ENCODE measurements at regions not wholly inside any gene's neighbourhood (a gene's known extent, or its start where the extent isn't known, plus 50 kb on each side); places are given as distances from the start of the nearest gene placed in this dataset.

DNA sequence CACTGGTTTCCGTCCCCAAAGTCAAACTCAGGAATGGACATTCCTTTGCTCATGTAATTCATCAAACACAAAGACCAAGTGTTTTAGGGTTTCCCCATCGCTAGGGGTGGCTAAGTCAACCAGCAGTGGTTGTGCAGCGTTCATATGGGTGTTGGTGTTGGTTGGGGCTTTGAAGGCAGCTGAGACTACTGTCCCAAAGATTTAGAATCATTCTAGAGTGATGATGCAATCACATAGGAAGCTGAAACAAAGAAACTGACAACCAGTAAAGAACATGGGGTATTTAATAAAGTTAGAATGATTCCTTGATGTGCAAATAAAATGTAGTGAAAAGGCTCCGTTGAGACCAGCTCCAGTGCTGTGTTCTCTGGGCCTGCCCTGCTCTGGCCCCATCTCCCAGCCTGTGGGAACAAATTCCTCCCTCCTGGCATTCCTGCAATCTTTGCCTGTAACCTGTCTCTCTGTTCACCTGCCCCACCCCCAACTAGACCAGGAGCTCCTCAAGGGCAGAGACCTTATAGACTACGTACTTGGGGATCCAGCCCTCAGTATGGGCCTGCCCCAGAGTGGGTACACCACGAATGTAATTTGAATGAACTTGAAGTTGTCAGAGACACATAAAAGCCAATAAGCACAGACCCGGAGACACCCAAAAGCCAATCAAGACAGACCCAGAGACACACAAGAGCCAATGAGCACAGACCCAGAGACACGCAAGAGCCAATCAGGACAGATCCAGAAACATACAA is 191.7 kb upstream of the TWIST2 start:
- DNase-seq (ENCODE audit: low read depth) = no peak
- TF ChIP-seq, protein P1, sequence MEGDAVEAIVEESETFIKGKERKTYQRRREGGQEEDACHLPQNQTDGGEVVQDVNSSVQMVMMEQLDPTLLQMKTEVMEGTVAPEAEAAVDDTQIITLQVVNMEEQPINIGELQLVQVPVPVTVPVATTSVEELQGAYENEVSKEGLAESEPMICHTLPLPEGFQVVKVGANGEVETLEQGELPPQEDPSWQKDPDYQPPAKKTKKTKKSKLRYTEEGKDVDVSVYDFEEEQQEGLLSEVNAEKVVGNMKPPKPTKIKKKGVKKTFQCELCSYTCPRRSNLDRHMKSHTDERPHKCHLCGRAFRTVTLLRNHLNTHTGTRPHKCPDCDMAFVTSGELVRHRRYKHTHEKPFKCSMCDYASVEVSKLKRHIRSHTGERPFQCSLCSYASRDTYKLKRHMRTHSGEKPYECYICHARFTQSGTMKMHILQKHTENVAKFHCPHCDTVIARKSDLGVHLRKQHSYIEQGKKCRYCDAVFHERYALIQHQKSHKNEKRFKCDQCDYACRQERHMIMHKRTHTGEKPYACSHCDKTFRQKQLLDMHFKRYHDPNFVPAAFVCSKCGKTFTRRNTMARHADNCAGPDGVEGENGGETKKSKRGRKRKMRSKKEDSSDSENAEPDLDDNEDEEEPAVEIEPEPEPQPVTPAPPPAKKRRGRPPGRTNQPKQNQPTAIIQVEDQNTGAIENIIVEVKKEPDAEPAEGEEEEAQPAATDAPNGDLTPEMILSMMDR (conservative IDR thresholded peaks at IDR 0.05; ENCODE audit: control insufficient read depth, insufficient read depth, low read depth, low read length) = no peak
- no peak overlapping the region for H3K4me3 ChIP-seq (ENCODE audit: control insufficient read depth, low read depth, low read length)

DNA sequence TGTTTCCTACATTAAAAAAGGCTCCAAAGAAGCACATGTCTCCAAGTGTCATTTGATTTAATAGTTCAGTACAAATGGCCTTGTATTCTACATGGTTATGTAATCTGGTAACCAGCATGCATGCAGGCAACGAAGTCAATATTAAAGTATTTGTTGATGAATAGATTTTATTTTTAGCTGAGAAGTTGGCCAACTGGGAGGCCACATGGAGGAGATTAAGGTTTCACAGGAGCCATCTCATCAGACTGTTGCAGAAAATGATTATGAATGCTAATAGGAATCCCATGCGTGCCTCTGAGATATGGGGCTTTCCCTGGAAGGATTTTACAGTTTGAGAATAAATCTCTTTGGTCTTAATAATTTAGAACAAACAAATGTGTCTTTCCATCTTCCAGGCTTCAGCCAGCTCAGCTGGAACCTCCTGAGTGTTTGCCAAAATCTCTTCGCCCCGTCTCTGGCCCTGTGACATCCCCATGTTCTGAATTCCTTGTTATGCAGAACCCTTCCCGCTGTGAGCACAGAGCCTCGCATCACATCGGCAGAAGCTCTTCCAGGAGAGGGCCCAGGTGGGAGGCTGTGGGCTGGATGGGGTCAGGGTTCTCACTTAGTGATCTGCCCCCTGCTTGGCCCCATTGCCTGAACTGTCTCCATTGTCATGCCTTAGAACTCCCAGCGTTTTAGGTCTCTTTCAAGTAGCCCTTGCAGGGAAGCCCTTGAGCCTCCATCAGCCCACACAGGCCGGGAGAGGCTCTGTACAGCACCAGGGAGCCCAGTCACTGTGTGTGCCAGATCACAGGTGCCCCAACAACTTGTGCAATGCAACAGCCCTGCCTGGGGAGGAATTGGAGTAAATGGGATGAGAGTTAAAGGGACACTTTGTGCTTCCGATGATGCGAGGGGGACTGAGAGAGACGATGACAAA is 190.5 kb upstream of the TWIST2 start:
- no peak overlapping the region for H3K4me3 ChIP-seq (ENCODE audit: control insufficient read depth, low read depth, low read length)
- peak; percentile 43 for DNase-seq (ENCODE audit: low read depth)
- TF ChIP-seq, protein P1 (conservative IDR thresholded peaks at IDR 0.05; ENCODE audit: control insufficient read depth, insufficient read depth, low read depth, low read length) = no peak

DNA sequence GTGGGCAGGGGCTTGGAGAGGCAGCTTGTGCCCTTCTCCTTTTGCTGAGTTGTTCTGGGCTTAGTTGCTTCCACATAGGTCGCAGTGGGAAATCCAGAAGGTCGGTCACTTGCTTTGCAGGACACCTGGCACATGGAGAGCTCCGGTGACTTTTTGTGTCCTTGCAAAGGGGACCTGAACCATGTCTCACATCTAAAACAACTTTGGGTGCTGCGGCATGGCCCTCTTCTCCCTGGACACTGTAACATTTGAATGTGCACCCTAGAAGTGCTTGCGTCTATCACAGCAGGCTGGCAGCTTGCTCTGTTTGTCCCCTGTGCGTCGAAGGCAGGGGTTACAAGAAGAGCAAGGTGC is 189.9 kb upstream of the TWIST2 start:
- TF ChIP-seq, protein P1 (conservative IDR thresholded peaks at IDR 0.05; ENCODE audit: control insufficient read depth, insufficient read depth, low read depth, low read length) = no peak
- DNase-seq (ENCODE audit: low read depth) = no peak
- no peak overlapping the region for H3K4me3 ChIP-seq (ENCODE audit: control insufficient read depth, low read depth, low read length)

DNA sequence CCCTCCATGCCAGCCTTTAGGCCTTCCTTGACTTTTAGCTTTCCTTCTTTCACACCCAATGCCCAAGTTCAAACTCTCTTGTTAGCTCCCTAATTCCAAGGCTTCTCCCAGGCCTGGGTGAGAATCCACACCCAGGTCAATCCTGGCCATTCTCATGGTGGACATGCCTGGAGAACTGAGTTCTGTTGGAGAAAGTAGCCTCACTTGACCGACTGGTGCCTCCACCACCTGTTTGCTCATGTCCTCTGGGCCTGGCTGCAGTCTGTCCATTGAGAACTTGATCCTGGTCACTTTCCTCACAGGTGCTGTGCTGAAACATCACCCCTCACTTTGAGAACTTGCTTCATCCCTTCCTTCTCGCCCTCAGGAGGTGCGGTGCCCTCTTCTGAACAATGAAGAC is 189.1 kb upstream of the TWIST2 start:
- no peak overlapping the region for H3K4me3 ChIP-seq (ENCODE audit: control insufficient read depth, low read depth, low read length)

DNA sequence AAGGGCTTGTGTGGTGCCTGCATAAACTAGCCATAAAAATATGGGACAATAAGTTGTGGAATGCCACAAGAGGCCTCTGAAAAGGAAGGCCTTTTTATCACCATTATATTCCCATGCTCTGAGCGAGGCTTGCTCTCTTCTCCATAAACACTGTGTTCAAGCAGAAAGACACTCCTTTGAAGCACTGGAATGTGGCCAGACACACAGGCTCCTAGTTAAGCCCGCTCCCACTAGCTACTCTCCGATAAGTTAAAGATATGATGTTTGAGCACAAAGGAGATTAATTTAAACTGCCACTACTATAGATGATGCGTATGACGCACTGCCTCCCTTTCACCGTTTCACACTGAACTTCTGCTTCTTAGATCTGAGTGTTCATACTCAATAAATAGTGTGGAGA is 188.7 kb upstream of the TWIST2 start:
- TF ChIP-seq, protein P1 (conservative IDR thresholded peaks at IDR 0.05; ENCODE audit: control insufficient read depth, insufficient read depth, low read depth, low read length) = no peak
- no peak overlapping the region for H3K4me3 ChIP-seq (ENCODE audit: control insufficient read depth, low read depth, low read length)
- no peak for DNase-seq (ENCODE audit: low read depth)

More for the DNA sequence above, 189.1 kb upstream of the TWIST2 start:
- DNase-seq (ENCODE audit: low read depth) = no peak
- TF ChIP-seq, protein P1 (conservative IDR thresholded peaks at IDR 0.05; ENCODE audit: control insufficient read depth, insufficient read depth, low read depth, low read length) = no peak

DNA sequence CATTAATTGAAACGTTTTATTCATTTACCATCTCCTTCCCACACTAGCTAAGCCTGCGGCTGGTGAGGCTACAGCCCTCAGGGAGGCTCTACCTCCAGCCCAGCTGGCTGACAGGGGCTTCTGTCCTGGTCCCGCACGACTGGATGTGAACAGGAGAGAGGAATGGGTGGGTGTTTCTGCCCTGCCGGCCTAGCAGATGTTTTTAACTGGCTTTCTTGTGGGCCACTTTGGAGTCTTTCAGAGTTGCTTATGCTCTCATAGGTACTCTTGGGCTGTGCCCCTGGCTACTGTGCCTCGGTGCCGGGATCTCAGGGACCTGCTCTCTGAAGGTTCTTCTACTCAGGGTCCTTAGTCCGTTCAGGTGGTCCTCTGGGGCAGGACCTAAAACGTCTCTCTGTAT is 184.3 kb upstream of the TWIST2 start:
- H3K4me3 ChIP-seq (ENCODE audit: control insufficient read depth, low read depth, low read length) = no peak overlapping the region
- no peak for DNase-seq (ENCODE audit: low read depth)
- TF ChIP-seq, protein P1 (conservative IDR thresholded peaks at IDR 0.05; ENCODE audit: control insufficient read depth, insufficient read depth, low read depth, low read length) = no peak
